Neuronal stem cell (in vitro differentiated cells): ENCODE measurements at regions not wholly inside any gene's neighbourhood (a gene's known extent, or its start where the extent isn't known, plus 50 kb on each side); places are given as distances from the start of the nearest gene placed in this dataset.
A peak's percentile ranks its signal among the peaks of the same experiment; 100 is the strongest.

Experiments
- DNase-seq: peaks from one replicate; pipeline ENCODE4 v3.0.0-alpha.2; 2013; ENCODE audit warnings: low spot score
- H2AFZ ChIP-seq: one replicate; pipeline ENCODE4 v1.6.1; 2013; ENCODE audit warnings: mild to moderate bottlenecking, low read length, inconsistent platforms
- H2AK5ac ChIP-seq: 2 replicates; pipeline ENCODE4 v1.6.1; 2013; ENCODE audit warnings: low read depth, mild to moderate bottlenecking, inconsistent platforms, low read length, moderate library complexity, mixed read lengths
- H2BK120ac ChIP-seq: 2 replicates; pipeline ENCODE4 v1.6.1; 2013; ENCODE audit warnings: low read depth, mild to moderate bottlenecking, inconsistent platforms, low read length, moderate library complexity, mixed read lengths
- H2BK12ac ChIP-seq: one replicate; pipeline ENCODE4 v1.6.1; 2013; ENCODE audit warnings: low read length, inconsistent platforms
- H2BK15ac ChIP-seq: 2 replicates; pipeline ENCODE4 v1.6.1; 2013; ENCODE audit warnings: mild to moderate bottlenecking, low read length, inconsistent platforms, mixed read lengths
- H2BK5ac ChIP-seq: one replicate; pipeline ENCODE4 v1.6.1; 2013; ENCODE audit warnings: inconsistent platforms, mild to moderate bottlenecking, low read length, moderate library complexity
- H3K14ac ChIP-seq: one replicate; pipeline ENCODE4 v1.6.1; 2013; ENCODE audit warnings: low read length, inconsistent platforms
- H3K18ac ChIP-seq: 2 replicates; pipeline ENCODE4 v1.6.1; 2013; ENCODE audit warnings: low read length, inconsistent platforms
- H3K23ac ChIP-seq: 2 replicates; pipeline ENCODE4 v1.6.1; 2013; ENCODE audit warnings: low read depth, mild to moderate bottlenecking, mixed read lengths, low read length, inconsistent platforms; ENCODE audit not compliant: poor library complexity
- H3K27ac ChIP-seq: replicated peaks from 3 replicates; pipeline ENCODE4 v1.5.1; 2013; ENCODE audit warnings: low read length, inconsistent platforms
- H3K27me3 ChIP-seq, 3 experiments: 2 replicates each; pipeline ENCODE4 v1.6.1; 2013; ENCODE audit warnings: low read length in 3 of 3, mild to moderate bottlenecking in 2 of 3, inconsistent platforms in 1 of 3, low read depth in 1 of 3, mixed read lengths in 1 of 3, moderate library complexity in 1 of 3; ENCODE audit not compliant: control insufficient read depth in 3 of 3, insufficient read depth in 3 of 3
- H3K36me3 ChIP-seq, 2 donors: replicated peaks in 1 of 2; 2 replicates each; pipeline ENCODE4 v1.6.1; 2013; ENCODE audit warnings: low read length in 2 of 2; ENCODE audit not compliant: control insufficient read depth in 2 of 2, insufficient read depth in 2 of 2
- H3K4ac ChIP-seq: 2 replicates; pipeline ENCODE4 v1.6.1; 2013; ENCODE audit warnings: inconsistent platforms, mild to moderate bottlenecking, low read length, moderate library complexity
- H3K4me1 ChIP-seq, 2 donors: 1 replicate in 1 of 2; 2 replicates in 1 of 2; pipeline ENCODE4 v1.6.1; 2013; ENCODE audit warnings: low read length in 2 of 2, low read depth in 1 of 2; ENCODE audit not compliant: control insufficient read depth in 2 of 2, insufficient read depth in 1 of 2
- H3K4me2 ChIP-seq: one replicate; pipeline ENCODE4 v1.6.1; 2013; ENCODE audit warnings: mild to moderate bottlenecking, low read length, inconsistent platforms; ENCODE audit not compliant: insufficient read depth, poor library complexity, severe bottlenecking
- H3K4me3 ChIP-seq, 2 donors: 2 replicates each; pipeline ENCODE4 v1.5.1; 2013; ENCODE audit warnings: low read length in 2 of 2, mild to moderate bottlenecking in 2 of 2, inconsistent platforms in 1 of 2, moderate library complexity in 1 of 2
- H3K79me1 ChIP-seq: one replicate; pipeline ENCODE4 v1.6.1; 2013; ENCODE audit warnings: low read depth, mild to moderate bottlenecking, inconsistent platforms, low read length, moderate library complexity
- H3K9ac ChIP-seq: one replicate; pipeline ENCODE4 v1.6.1; 2013; ENCODE audit warnings: mild to moderate bottlenecking, low read depth, low read length, inconsistent platforms; ENCODE audit not compliant: poor library complexity
- H3K9me3 ChIP-seq, 2 donors: replicated peaks in 1 of 2; 2 replicates each; pipeline versions ENCODE3 to v1.6.1; 2013; ENCODE audit warnings: low read length in 2 of 2, mild to moderate bottlenecking in 2 of 2, inconsistent platforms in 1 of 2, low read depth in 1 of 2, mixed read lengths in 1 of 2, moderate library complexity in 1 of 2; ENCODE audit not compliant: control insufficient read depth in 2 of 2, insufficient read depth in 1 of 2
- H4K8ac ChIP-seq: one replicate; pipeline ENCODE4 v1.6.1; 2013; ENCODE audit warnings: low read depth, mild to moderate bottlenecking, inconsistent platforms, low read length, moderate library complexity
- H4K91ac ChIP-seq: one replicate; pipeline ENCODE4 v1.6.1; 2013; ENCODE audit warnings: low read length, low read depth, mild to moderate bottlenecking, inconsistent platforms; ENCODE audit not compliant: poor library complexity
- WGBS, 2 donors: extraction: QIAGEN DNeasy Blood & Tissue Kit; methylation state at CpG; one replicate each; pipeline ENCODE4 v1.1.7; 2013; ENCODE audit warnings: missing lambda C conversion rate in 2 of 2, mixed read lengths in 1 of 2; ENCODE audit not compliant: insufficient read length in 2 of 2, insufficient replicate concordance in 1 of 2; ENCODE audit errors: extremely low coverage in 2 of 2; 5-methylcytosine and 5-hydroxymethylcytosine counted together

- Histone ChIP-seq H2BK15ac (no peak overlapping the region), H2AFZ (no peak overlapping the region), H3K9ac (no peak overlapping the region), H3K79me1 (no peaks in the 10 kb centered on the region), H3K23ac (no peak overlapping the region), H3K14ac (no peak overlapping the region), H3K4me3 (no peak overlapping the region), H3K9me3 (no peaks in the 10 kb centered on the region), H2BK120ac (no peak overlapping the region), H2BK5ac (no peak overlapping the region), H3K27me3 (no peaks in the 10 kb centered on the region), H4K8ac (no peak overlapping the region), H2BK12ac (no peak overlapping the region), H3K18ac (no peak overlapping the region), H3K4ac (no peak overlapping the region), H3K4me1 (peaks cover 0 to 3% of the 10 kb centered on the region in 2 donors), H3K4me2 (no peak overlapping the region), H4K91ac (no peak overlapping the region), H3K36me3 (no peaks in the 10 kb centered on the region), H3K27ac (no peak overlapping the region), H2AK5ac (no peak overlapping the region)
- no CpG with 5 or more reads among the region's 5 CpGs for WGBS, 2 donors
- DNase-seq = no peak
Measured at GRCh38 chr5:4980201-4980600, 159.9 kb upstream of the ADAMTS16 start.

GRCh38 chr5:4981608-4982007 lies 158.5 kb upstream of the ADAMTS16 start:
- Histone ChIP-seq H3K23ac (no peak overlapping the region), H4K8ac (no peak overlapping the region), H2AFZ (no peak overlapping the region), H3K4me2 (no peak overlapping the region), H2AK5ac (no peak overlapping the region), H3K27ac (no peak overlapping the region), H2BK12ac (no peak overlapping the region), H3K4me3 (no peak overlapping the region), H3K9me3 (no peaks in the 10 kb centered on the region), H2BK120ac (no peak overlapping the region), H3K14ac (no peak overlapping the region), H2BK15ac (no peak overlapping the region), H3K36me3 (no peaks in the 10 kb centered on the region), H3K4me1 (peaks cover 0 to 1% of the 10 kb centered on the region in 2 donors), H3K27me3 (no peaks in the 10 kb centered on the region), H3K79me1 (no peaks in the 10 kb centered on the region), H3K4ac (no peak overlapping the region), H3K18ac (no peak overlapping the region), H4K91ac (no peak overlapping the region), H3K9ac (no peak overlapping the region), H2BK5ac (no peak overlapping the region)
- no CpG with 5 or more reads among the region's 3 CpGs for WGBS, 2 donors
- DNase-seq = no peak

DNA sequence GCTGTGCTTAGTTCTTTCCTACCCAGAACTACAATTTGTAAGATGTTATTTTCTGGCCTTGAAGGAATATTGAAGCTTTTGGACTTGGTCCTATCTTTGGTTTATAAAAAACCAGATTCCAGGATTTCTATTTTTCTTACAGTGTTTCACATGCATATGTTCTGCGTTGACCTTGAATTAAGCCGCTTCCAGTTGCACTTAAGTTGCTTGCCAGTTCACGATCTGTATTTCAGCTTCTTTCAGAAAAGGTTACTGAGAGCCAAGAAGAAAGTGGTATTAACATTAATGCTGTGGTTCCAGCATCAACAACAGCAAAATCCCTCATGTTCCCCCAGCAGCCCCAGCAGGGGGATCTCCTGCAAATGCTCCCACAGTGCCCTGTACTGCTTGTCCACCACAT lies 156.4 kb upstream of the ADAMTS16 start:
- Histone ChIP-seq H2AFZ (no peak overlapping the region), H4K8ac (no peak overlapping the region), H3K27ac (no peak overlapping the region), H4K91ac (no peak overlapping the region), H2AK5ac (no peak overlapping the region), H3K14ac (no peak overlapping the region), H2BK5ac (no peak overlapping the region), H2BK12ac (no peak overlapping the region), H3K79me1 (no peaks in the 10 kb centered on the region), H2BK120ac (no peak overlapping the region), H2BK15ac (no peak overlapping the region), H3K9me3 (no peaks in the 10 kb centered on the region), H3K23ac (no peak overlapping the region), H3K4me2 (no peak overlapping the region), H3K4me1 (no peaks in the 10 kb centered on the region), H3K36me3 (no peaks in the 10 kb centered on the region), H3K9ac (no peak overlapping the region), H3K4ac (no peak overlapping the region), H3K18ac (no peak overlapping the region), H3K27me3 (no peaks in the 10 kb centered on the region), H3K4me3 (peak overlapping the region in 1 of 2 donors; percentile 42)
- no peak for DNase-seq
- no CpG with 5 or more reads among the region's 3 CpGs for WGBS, 2 donors

DNA sequence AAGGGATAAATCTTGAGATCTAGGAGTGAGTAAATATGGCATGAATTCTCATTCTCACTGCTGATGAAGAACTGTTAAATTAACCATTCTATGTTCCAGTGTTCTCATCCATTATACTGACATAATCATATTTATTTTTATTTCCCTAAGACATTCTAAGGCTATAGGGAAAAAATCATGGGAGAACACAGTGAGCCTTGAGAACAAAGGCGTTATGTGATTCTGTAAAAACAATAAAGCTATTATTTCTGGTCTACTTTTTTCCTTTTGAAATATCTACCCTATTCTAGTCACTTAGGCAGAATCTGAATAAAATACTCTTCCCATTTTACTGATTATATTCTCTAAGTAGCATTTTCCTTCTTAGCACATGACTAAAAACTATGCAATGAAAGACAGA lies 155.7 kb upstream of the ADAMTS16 start:
- no peak overlapping the region for H4K91ac ChIP-seq
- H3K79me1 ChIP-seq = no peaks in the 10 kb centered on the region
- no peaks in the 10 kb centered on the region for H3K9me3 ChIP-seq
- H2BK12ac ChIP-seq = no peak overlapping the region
- no peak overlapping the region for H4K8ac ChIP-seq
- H3K27ac ChIP-seq = no peak overlapping the region
- H3K4me2 ChIP-seq = no peak overlapping the region
- H3K23ac ChIP-seq = no peak overlapping the region
- H3K27me3 ChIP-seq = no peaks in the 10 kb centered on the region
- H3K36me3 ChIP-seq = no peaks in the 10 kb centered on the region
- H2BK15ac ChIP-seq = no peak overlapping the region
- no peak overlapping the region for H2BK5ac ChIP-seq
- no peak overlapping the region for H3K4ac ChIP-seq
- no CpG with 5 or more reads among the region's 1 CpG for WGBS, 2 donors
- H2AFZ ChIP-seq = no peak overlapping the region
- no peak overlapping the region for H3K18ac ChIP-seq
- H2BK120ac ChIP-seq = no peak overlapping the region
- no peak overlapping the region for H3K9ac ChIP-seq
- H2AK5ac ChIP-seq = no peak overlapping the region
- no peaks in the 10 kb centered on the region for H3K4me1 ChIP-seq
- no peak overlapping the region for H3K4me3 ChIP-seq
- no peak overlapping the region for H3K14ac ChIP-seq
- DNase-seq = no peak
